NOMO-1 treated with DMSO at 0.1 percent for 48 hours (cell line): ENCODE measurements at regions not wholly inside any gene's neighbourhood (a gene's known extent, or its start where the extent isn't known, plus 50 kb on each side); places are given as distances from the start of the nearest gene placed in this dataset.
"Not testable (repeated sequence)": the region's sequence is repeated elsewhere in the genome, so short reads cannot be mapped to it uniquely, and the experiment has no call there.

Source experiments
- DNase-seq: peaks from one replicate; lab custom pipeline; 2025; ENCODE audit not compliant: unreplicated experiment; lab: John Stamatoyannopoulos, UW

GRCh38 chr15:20348291-20348899 is 193.2 kb downstream of the GOLGA6L6 start:
- DNase-seq: no peak

- no peak for DNase-seq
Observed at GRCh38 chr15:20346082-20346805, 195.4 kb downstream of the GOLGA6L6 start.

- no peak for DNase-seq
Observed at GRCh38 chr15:20345401-20345958, 196.1 kb downstream of the GOLGA6L6 start.

- no peak for DNase-seq
Observed at GRCh38 chr15:20344601-20345400, 196.8 kb downstream of the GOLGA6L6 start.

- not testable (repeated sequence) for DNase-seq
Observed at GRCh38 chr15:20343395-20344211, 198.0 kb downstream of the GOLGA6L6 start.

- not testable (repeated sequence) for DNase-seq
Observed at GRCh38 chr15:20342601-20343394, 198.8 kb downstream of the GOLGA6L6 start.

- no peak for DNase-seq
Observed at GRCh38 chr15:20341901-20342600, 199.5 kb downstream of the GOLGA6L6 start.

- no peak for DNase-seq
Observed at GRCh38 chr15:20340931-20341661, 200.5 kb downstream of the GOLGA6L6 start.

GRCh38 chr15:20340331-20340811 is 201.2 kb downstream of the GOLGA6L6 start:
- DNase-seq: no peak

GRCh38 chr15:20339086-20339791 is 202.4 kb downstream of the GOLGA6L6 start:
- DNase-seq: not testable (repeated sequence)

GRCh38 chr15:20338671-20339070 is 202.9 kb downstream of the GOLGA6L6 start:
- not testable (repeated sequence) for DNase-seq

- DNase-seq: not testable (repeated sequence)
Observed at GRCh38 chr15:20337238-20337637, 204.4 kb downstream of the GOLGA6L6 start.

- not testable (repeated sequence) for DNase-seq
Observed at GRCh38 chr15:20334451-20334850, 207.1 kb downstream of the GOLGA6L6 start.

GRCh38 chr15:20325751-20326150 is 215.8 kb downstream of the GOLGA6L6 start:
- not testable (repeated sequence) for DNase-seq

GRCh38 chr15:20317132-20317531 is 224.5 kb downstream of the GOLGA6L6 start:
- not testable (repeated sequence) for DNase-seq

- DNase-seq: not testable (repeated sequence)
Observed at GRCh38 chr15:20311014-20311680, 230.5 kb downstream of the GOLGA6L6 start.

GRCh38 chr15:20310603-20311002 is 231.0 kb downstream of the GOLGA6L6 start:
- no peak for DNase-seq
